ENCODE measurements at regions not wholly inside any gene's neighbourhood (a gene's known extent, or its start where the extent isn't known, plus 50 kb on each side); places are given as distances from the start of the nearest gene placed in this dataset.

- TF ChIP-seq POLR2A (IDR thresholded peaks at IDR 0.05) (no peak), EP300 (IDR thresholded peaks at IDR 0.05) (no peak), CTCF (IDR thresholded peaks at IDR 0.05) (no peak)
These were observed 131.6 kb upstream of the TMEM72 start for GRCh38 chr10:44779511-44779910.
